ENCODE measurements at regions not wholly inside any gene's neighbourhood (a gene's known extent, or its start where the extent isn't known, plus 50 kb on each side); places are given as distances from the start of the nearest gene placed in this dataset.

DNA sequence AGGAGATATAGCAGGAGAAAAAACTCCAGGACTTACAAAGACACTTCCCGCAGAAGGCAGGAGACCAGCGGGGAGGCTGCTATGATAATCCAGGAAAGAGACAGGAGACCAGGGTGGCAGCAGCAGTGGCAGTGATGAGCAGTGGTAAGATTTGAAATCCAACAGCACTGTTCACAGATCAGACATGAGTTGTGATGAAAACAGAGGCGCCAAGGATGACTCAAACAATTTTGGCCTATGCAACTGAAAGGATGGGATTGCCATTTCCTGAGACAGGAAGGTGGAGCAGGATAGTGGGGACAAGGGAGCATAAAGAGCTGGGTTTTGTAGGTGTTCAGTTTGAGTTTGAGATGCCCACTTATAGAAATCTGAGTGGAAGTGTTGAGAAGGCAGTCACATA, 108.6 kb upstream of the DYRK2 start:
- TF ChIP-seq, protein P1, sequence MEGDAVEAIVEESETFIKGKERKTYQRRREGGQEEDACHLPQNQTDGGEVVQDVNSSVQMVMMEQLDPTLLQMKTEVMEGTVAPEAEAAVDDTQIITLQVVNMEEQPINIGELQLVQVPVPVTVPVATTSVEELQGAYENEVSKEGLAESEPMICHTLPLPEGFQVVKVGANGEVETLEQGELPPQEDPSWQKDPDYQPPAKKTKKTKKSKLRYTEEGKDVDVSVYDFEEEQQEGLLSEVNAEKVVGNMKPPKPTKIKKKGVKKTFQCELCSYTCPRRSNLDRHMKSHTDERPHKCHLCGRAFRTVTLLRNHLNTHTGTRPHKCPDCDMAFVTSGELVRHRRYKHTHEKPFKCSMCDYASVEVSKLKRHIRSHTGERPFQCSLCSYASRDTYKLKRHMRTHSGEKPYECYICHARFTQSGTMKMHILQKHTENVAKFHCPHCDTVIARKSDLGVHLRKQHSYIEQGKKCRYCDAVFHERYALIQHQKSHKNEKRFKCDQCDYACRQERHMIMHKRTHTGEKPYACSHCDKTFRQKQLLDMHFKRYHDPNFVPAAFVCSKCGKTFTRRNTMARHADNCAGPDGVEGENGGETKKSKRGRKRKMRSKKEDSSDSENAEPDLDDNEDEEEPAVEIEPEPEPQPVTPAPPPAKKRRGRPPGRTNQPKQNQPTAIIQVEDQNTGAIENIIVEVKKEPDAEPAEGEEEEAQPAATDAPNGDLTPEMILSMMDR (IDR thresholded peaks at IDR 0.05; ENCODE audit: low read length) = no peak
- no peak for TF ChIP-seq EZH2phosphoT487 (IDR thresholded peaks at IDR 0.05; ENCODE audit: low read length)

All from MM.1S (cell line).